ENCODE measurements at regions not wholly inside any gene's neighbourhood (a gene's known extent, or its start where the extent isn't known, plus 50 kb on each side); places are given as distances from the start of the nearest gene placed in this dataset.

- TF ChIP-seq CTCF (conservative IDR thresholded peaks at IDR 0.05; ENCODE audit: low read depth, low read length): no peak
- no peak for TF ChIP-seq EZH2 (IDR thresholded peaks at IDR 0.05; ENCODE audit: low read length, unreplicated experiment)
These were observed 319.6 kb upstream of the HS3ST1 start for GRCh38 chr4:11748164-11748872.

Data from PC-3 (cell line).